ENCODE measurements at regions not wholly inside any gene's neighbourhood (a gene's known extent, or its start where the extent isn't known, plus 50 kb on each side); places are given as distances from the start of the nearest gene placed in this dataset.
"Not testable (repeated sequence)": the region's sequence is repeated elsewhere in the genome, so short reads cannot be mapped to it uniquely, and the experiment has no call there.

DNA sequence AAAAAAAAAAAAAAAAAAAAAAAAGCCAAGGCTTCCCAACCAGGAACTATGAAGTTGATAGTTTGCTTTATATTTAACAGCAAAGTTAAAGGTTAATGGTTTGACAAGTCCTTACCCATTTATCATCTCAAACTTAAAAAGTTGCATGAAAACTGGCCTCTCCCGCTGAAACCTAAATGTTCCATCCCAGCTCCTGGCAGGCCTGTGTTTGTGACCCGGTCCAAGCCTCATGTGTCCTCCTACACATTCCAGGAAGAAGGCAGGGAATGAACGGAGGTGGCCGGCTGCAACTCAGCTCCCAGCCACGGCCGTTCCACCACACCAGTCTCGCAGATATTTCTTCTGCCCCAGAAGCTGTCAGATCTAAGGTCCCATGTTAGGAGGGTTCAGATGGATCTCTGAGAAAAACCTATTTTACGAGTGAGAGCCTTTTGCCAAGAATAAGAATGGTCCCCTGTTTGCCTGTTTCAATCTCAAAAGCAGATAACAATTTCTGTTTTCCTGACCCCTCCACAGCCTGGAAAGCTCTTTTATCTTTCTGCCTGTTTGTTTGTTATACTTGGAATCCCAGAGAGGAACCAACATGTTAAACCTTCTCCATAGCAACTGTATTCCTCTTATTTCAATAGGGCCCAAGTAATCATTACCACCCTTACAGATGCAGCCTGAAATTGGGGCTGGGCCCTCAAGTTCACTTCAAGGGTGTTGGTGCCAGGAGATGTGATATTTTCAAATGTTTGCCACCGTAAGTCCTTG is 56.5 kb downstream of the KCTD12 start:
- DNase-seq (ENCODE audit: low read depth, low spot score), result no peak

DNA sequence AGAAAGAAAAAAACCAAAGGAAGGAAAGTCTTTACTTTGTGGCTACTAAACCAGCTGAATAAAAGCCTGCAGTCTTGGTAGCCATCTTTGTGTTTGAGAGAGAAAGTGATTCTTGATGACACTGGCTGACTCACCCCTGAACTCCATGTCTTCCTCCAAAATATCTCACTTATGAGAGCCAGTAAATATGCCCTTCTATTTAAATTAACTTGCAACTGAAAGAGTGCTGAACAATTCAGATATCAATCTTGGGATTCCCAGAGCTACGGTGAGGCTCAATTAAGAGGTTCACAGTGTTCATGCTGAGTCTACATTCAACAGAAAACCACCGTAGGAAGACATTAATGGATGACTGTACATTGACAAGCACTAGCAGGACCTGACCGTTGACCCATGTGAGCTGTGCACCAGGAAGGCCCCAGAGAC is 57.9 kb downstream of the KCTD12 start:
- no peak for DNase-seq (ENCODE audit: low read depth, low spot score)

DNA sequence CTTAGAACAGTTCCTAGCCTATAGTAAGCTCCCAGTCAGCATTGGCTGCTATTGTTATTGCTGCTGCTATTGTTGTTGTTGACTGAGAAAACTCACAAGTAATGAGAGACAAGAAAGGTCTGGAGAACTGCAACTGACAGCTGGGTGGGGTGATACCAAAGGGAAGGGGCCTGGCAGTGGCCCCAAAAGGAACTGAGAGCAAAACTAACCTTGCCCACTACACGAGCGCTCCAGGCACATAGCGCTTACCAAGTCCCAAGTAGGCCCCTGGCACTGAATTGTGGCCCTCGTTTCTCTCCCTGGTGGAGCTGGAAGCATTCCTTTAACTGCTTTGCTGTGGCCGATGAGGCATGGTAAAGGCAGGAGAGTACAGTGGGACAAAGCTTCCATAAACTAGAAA is 59.7 kb downstream of the KCTD12 start:
- DNase-seq (ENCODE audit: low read depth, low spot score), result no peak

GRCh38 chr13:76825430-76825829 is 60.8 kb downstream of the KCTD12 start:
- DNase-seq (ENCODE audit: low read depth, low spot score), result no peak

DNA sequence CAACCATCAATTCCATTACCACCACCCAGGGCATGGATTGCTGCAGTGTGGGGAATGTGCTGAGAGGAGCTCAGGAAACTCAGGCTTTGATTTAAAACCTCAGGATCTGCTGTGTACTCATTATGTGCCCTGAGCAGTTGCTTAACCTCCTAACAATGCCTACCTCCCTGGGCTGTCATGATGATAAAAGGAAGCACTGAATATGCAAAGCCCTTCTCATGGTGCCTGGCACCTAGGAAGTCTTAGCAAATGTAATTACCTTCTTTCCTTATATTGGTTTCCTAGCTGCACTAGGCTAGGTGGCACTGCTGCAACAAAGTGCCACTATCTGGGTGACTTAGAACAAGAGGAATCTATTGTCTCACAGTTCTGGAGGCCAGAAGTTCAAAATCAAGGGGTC is 62.2 kb downstream of the KCTD12 start:
- no peak for DNase-seq (ENCODE audit: low read depth, low spot score)

GRCh38 chr13:76822698-76823267 is 63.4 kb downstream of the KCTD12 start:
- DNase-seq (ENCODE audit: low read depth, low spot score), result peak; percentile 41

DNA sequence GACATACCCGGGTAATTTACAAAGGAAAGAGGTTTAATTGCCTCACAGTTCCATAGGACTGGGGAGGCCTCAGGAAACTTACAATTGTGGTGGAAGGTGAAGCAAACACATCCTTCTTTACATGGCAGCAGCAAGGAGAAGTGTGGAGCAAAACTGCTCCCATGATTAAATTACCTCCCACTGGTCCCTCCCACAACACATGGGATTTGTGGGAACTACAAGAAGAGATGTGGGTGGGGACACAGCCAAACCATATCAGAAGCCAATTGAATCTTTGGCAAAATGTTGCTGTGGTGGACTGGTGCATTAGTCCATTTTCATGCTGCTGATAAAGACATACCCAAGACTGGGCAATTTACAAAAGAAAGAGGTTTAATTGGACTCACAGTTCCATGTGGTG is 65.0 kb downstream of the KCTD12 start:
- DNase-seq (ENCODE audit: low read depth, low spot score), result not testable (repeated sequence)

DNA sequence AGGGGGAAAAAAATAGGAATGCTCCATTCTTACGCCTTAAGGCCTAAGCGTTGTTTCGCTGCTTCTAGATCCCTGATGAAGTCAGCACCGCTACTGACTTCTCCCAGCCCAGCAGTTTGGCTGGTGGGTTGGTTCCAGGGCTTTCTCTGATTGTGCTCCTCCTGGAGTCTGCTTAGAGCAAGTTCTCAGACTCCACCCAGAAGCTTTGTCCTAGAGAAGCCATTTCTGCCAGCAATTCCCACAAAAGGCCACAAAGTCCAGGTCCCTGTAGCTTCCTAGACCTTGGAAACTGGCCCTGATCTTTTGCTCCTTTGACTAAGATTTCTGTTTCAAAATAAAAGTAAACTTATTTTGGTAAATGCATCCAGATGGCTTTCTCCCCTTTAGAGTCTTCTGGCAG is 65.4 kb downstream of the KCTD12 start:
- no peak for DNase-seq (ENCODE audit: low read depth, low spot score)

DNA sequence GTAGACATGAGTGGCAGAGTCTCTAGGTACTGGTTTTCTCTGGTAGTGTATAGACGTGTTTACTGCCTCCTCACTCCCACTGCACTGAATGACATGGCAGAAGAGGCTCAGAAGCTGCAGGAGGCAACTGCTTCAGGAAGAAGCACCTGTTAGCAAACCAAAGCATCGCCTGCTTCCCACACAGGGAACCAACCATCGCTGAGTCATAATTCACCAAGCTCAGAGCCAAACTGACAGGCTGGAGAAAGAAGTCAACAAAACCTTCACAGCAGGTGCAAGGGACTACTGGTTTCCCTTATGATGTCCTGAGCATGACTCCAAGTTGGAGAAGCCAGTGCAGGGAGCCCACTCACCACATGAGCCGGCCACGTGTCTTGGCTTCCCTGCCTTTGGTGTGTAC is 69.8 kb downstream of the KCTD12 start:
- no peak for DNase-seq (ENCODE audit: low read depth, low spot score)

GRCh38 chr13:76815344-76815743 is 70.9 kb downstream of the KCTD12 start:
- no peak for DNase-seq (ENCODE audit: low read depth, low spot score)

DNA sequence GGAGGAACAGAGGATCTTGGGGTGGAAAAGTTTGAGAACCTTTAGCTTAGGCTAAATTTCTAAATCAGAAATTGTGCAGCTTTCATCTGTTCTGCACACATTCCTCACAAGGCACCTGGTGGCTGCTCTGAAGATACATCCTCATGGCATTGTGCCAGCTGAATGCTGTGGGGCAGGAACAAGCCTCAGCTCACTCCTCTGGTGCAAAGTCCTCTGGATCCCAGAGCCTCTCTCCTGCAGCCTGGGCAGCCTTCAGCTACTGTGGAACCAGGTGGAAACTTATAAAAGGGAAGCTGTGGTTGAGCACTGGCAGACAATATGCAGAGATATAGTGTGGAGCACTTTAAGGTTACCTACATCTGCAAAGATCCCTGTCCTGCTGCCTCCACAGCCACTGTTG is 72.3 kb downstream of the KCTD12 start:
- no peak for DNase-seq (ENCODE audit: low read depth, low spot score)

DNA sequence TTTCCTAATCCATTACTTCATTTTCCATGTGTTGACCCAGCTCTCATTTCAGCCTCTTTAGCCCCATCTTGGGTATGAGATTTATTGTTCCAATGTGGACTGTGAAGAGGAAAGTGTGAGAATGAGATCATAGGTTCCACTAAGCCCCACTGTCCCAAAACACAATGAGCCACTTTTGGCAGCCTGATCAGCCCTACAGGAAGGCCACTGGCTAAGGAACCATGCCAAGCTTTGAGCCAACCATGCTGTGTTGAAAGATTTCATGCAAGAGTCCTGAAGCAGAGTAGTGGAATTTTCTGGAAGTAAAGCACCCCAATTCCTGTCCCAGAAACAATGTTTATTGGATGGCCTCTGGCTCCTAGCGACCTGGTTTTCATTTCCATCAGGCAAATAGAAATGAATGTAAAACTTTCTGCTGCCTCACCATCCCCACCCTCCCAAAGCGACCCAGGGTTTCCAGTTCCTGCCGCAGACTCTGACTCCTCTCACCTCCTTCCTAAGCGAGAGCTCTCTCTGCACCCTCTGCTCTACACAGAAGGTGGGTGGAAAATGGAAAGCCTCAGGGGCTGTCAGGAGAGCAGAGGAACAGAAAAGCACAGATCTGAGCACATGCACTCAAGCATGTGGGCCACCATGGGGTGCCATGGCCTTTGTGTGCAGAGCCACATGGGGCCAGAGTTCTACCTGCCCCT is 73.1 kb downstream of the KCTD12 start:
- DNase-seq (ENCODE audit: low read depth, low spot score), result no peak

DNA sequence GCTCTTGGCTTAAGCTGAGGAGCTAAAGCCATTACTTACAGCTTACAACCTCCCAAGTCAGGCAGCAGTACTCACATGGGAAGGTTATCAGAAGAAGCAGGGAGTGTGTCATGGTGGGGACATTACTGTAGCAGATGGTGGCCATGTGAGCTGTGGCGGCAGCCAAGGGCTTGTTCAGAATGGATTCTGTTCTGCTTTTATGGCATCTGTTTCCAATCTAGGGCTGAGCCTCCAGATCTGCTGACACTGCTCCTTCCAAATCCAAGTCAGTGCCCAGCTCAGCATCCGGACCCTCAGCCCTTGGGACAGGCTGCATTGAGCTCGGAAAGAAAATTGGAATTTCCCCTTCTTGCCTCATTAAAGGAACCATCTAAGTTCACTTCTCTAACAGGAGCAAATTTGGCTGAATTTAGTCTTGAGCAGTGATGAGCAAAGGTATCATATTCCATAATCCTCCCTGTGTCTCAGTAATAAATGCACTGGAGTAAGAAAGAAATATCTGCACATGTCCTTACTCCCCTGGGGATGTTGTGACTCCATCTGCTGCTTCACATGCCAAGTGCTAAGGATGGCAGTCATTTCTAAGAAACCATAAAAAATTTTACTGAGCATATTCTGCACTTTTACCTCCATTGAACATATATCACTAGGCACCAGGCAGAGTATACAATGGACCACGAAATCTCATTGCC is 73.9 kb downstream of the KCTD12 start:
- DNase-seq (ENCODE audit: low read depth, low spot score), result no peak

GRCh38 chr13:76809389-76809788 is 76.8 kb downstream of the KCTD12 start:
- no peak for DNase-seq (ENCODE audit: low read depth, low spot score)

DNA sequence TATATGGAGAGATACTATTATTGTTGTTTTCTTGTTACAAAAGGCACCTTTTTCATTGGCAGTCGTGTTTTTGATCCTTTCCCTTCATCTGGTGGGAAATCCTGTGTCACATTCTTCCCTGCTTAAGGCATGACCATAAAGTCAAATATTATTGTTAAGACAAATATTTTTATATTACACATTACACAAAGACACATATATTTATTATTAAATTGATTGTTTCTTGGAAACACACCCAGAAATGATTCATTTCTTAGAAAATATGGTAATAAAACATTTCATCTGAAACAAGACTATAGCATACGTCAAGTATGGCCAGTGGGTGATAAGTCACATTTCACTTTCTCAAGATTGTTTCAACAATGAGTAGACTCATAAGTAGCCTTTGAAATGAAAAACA is 77.3 kb downstream of the KCTD12 start:
- DNase-seq (ENCODE audit: low read depth, low spot score), result no peak

DNA sequence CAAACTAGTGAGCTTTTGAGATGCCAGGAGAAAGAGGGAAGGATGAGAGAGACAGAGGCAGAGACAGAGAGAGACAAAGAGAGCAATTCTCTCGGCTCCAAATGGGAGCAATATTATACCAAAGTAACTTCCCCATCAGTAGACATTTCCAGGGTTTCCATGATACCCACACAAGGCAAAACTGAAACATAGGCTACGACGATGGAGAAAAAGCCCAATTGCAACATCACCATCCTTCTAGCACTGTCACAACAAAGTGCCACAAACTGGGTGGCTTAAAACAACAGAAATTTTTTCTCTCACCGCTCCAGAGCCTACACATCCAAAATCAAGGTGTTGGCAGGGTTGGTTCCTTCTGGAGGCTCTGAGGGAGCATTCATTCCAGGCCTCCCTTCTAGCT is 81.4 kb downstream of the KCTD12 start:
- DNase-seq (ENCODE audit: low read depth, low spot score), result no peak

GRCh38 chr13:76803831-76804230 is 82.4 kb downstream of the KCTD12 start:
- no peak for DNase-seq (ENCODE audit: low read depth, low spot score)

DNA sequence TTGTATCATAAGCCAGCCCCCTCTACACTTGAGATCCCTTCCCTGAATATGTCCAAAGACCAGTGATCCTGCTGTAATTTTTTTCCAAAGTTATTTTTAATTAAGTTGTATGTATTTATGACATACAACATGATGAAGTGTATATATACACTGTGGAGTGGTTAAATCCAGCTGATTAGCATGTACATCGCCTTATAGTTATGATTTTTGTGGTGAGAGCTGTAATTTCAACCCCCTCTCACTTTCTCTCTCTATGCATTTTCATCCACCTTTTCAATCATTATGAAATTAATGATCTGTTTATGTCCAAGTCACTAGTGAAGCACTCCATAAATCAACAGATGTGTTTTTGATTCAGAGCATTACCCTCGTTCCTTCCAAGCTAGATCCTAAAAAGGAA is 85.3 kb downstream of the KCTD12 start:
- no peak for DNase-seq (ENCODE audit: low read depth, low spot score)

DNA sequence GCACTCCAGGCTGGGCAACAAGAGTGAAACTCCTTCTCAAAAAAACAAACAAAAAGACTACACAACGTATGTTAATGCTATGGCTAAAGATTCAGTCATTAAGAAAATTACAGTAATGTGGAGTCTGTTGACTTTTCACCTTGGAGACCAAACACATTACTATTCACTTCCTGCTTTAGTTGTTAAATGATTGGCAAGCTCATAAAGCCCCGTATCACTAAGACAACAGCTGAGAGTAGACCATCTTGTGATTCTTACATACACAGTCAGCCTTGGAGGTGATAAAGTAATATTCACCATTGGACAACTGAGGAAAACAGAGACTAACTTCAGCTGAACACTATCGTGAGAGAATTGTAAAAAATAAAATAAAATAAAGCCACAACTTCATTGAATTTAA is 86.5 kb downstream of the KCTD12 start:
- DNase-seq (ENCODE audit: low read depth, low spot score), result peak; percentile 83

DNA sequence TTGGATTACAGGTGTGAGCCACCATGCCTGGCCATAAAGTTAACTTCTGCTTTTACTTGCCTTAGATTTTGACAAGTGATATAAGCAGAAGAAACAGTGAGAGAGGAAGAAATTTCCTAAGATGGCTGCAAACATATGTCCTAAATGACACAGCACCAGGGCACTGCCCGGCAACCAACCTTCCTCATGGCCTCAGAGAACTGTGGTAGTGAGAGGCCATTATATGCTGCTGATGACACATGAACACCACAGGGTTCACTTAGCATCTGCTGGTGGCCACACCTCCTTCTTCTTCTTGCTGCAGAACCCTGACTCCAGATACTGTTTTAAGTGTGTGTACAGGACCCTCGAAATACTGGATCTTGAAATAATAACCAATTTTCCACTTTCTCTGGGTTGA is 88.2 kb downstream of the KCTD12 start:
- DNase-seq (ENCODE audit: low read depth, low spot score), result no peak

DNA sequence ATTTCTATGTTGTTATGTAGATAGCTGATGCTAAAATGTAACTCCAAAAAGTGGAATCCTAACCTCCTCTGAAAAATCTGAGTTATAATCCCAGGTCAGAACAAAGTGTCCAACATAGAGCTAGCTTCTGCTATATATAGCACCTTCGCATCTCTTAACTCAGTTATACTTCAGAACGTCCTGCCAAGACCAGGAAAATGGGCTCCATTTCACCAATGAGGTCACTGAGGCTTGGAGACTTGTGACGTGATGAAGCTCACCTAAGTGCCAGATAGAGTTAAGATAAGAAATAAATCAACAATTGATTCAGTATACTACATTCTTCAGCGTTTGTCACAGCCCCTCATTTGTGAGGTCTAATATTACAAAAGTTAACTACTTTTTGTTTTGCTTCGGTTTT is 88.8 kb downstream of the KCTD12 start:
- no peak for DNase-seq (ENCODE audit: low read depth, low spot score)

DNA sequence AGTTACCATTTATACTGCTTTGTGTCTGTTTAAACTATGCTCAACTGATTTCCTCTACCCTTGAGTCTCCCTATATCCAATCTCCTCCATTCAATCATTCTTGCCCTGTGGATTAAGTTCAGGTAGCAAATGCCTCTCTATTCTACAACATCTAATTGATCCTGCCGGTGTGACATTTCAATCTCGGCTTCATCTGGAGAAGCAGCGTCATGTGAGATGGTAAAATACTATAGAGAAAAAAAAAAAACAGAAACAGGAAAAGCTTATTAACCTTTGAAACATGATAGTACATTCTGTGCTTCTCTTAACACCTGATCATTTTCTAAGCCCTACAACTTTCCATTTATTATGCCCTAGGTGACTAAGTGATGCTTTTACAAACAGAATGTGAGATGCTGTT is 89.4 kb downstream of the KCTD12 start:
- DNase-seq (ENCODE audit: low read depth, low spot score), result no peak
